ENCODE measurements at regions not wholly inside any gene's neighbourhood (a gene's known extent, or its start where the extent isn't known, plus 50 kb on each side); places are given as distances from the start of the nearest gene placed in this dataset.
A peak's percentile ranks its signal among the peaks of the same experiment; 100 is the strongest.

- no peak for DNase-seq (ENCODE audit: low spot score)
Observed at GRCh38 chr2:54392555-54393324, 63.4 kb upstream of the SPTBN1 start.

GRCh38 chr2:54394392-54394791, 61.7 kb upstream of the SPTBN1 start:
- DNase-seq (ENCODE audit: low spot score), result no peak

GRCh38 chr2:54396107-54396506, 60.0 kb upstream of the SPTBN1 start:
- no peak for DNase-seq (ENCODE audit: low spot score)

- no peak for DNase-seq (ENCODE audit: low spot score)
Observed at GRCh38 chr2:54396798-54397197, 59.3 kb upstream of the SPTBN1 start.

GRCh38 chr2:54397426-54397825, 58.7 kb upstream of the SPTBN1 start:
- DNase-seq (ENCODE audit: low spot score), result no peak

GRCh38 chr2:54401554-54401953, 54.6 kb upstream of the SPTBN1 start:
- no peak for DNase-seq (ENCODE audit: low spot score)

- DNase-seq (ENCODE audit: low spot score), result peak; percentile 14
Observed at GRCh38 chr2:54402350-54402749, 53.8 kb upstream of the SPTBN1 start.

- no peak for DNase-seq (ENCODE audit: low spot score)
Observed at GRCh38 chr2:54403512-54404238, 52.5 kb upstream of the SPTBN1 start.

GRCh38 chr2:54404270-54404669, 51.9 kb upstream of the SPTBN1 start:
- DNase-seq (ENCODE audit: low spot score), result no peak

GRCh38 chr2:54406031-54406430, 50.1 kb upstream of the SPTBN1 start:
- DNase-seq (ENCODE audit: low spot score), result no peak

Measured in COLO829 (cell line).